Panc1 (cell line): ENCODE measurements at regions not wholly inside any gene's neighbourhood (a gene's known extent, or its start where the extent isn't known, plus 50 kb on each side); places are given as distances from the start of the nearest gene placed in this dataset.

Experiments used
- ATAC-seq: fragments of 200-7000 bp; cut with Tn5 transposase; 2 replicates; pipeline ENCODE4 v1.9.1; 2020; ENCODE audit warnings: mild to moderate bottlenecking, moderate library complexity
- BruUV-seq: library from RNA; stranded (reverse); fragments of 400-500 nt; replicated peaks from 2 replicates; lab custom pipeline; 2021; lab: Mats Ljungman, UMichigan
- CTCF ChIA-PET: fragments of 300-600 bp; sonication (Branson Sonifier 250); formaldehyde crosslinking; loops from one replicate; lab custom pipeline; 2022; ENCODE audit warnings: antibody characterized with exemption; lab: Charles Lee
- POLR2A ChIA-PET: fragments of 300-600 bp; sonication (Branson Sonifier 250); formaldehyde crosslinking; loops from one replicate; lab custom pipeline; 2022; ENCODE audit warnings: antibody characterized with exemption; lab: Charles Lee
- DNase-seq: peaks from one replicate; pipeline ENCODE4 v3.0.0-alpha.2; 2010; ENCODE audit warnings: low read depth, low spot score
- H3K27ac ChIP-seq: 2 replicates; pipeline ENCODE4 v1.5.1; 2011; ENCODE audit warnings: mild to moderate bottlenecking, low read length, inconsistent platforms
- H3K27me3 ChIP-seq: fragments of 200-500 bp; sonication (Bioruptor generic); 2 replicates; pipeline ENCODE4 v1.6.0; 2014; ENCODE audit warnings: low read length, inconsistent platforms; ENCODE audit not compliant: control insufficient read depth, insufficient read depth
- H3K36me3 ChIP-seq: fragments of 200-500 bp; sonication (Bioruptor generic); 2 replicates; pipeline ENCODE4 v1.5.1; 2014; ENCODE audit warnings: inconsistent platforms, mild to moderate bottlenecking, low read length, moderate library complexity; ENCODE audit not compliant: control insufficient read depth, insufficient read depth
- H3K4me1 ChIP-seq: 2 replicates; pipeline ENCODE4 v1.5.1; 2011; ENCODE audit warnings: inconsistent platforms, mild to moderate bottlenecking, low read length, moderate library complexity; ENCODE audit not compliant: control insufficient read depth, insufficient read depth
- H3K4me3 ChIP-seq, 2 experiments: 2 replicates each; pipeline ENCODE4 v1.5.1; 2011 to 2012; ENCODE audit warnings: low read depth in 2 of 2, low read length in 2 of 2, mild to moderate bottlenecking in 2 of 2, inconsistent platforms in 1 of 2, moderate library complexity in 1 of 2
- H3K9me3 ChIP-seq: fragments of 200-500 bp; sonication (Bioruptor generic); 2 replicates; pipeline ENCODE4 v1.5.1; 2014; ENCODE audit warnings: low read depth, mild to moderate bottlenecking, inconsistent platforms, low read length, moderate library complexity; ENCODE audit not compliant: control insufficient read depth, insufficient read depth
- CTCF ChIP-seq: fragments of 450-650 bp; IDR thresholded peaks from 2 replicates; pipeline ENCODE4 v1.5.1; 2017; ENCODE audit warnings: mild to moderate bottlenecking
- POLR2AphosphoS5 ChIP-seq: IDR thresholded peaks from 2 replicates; pipeline ENCODE4 v1.6.1; 2012; ENCODE audit warnings: mild to moderate bottlenecking, low read depth, low read length, moderate library complexity
- REST ChIP-seq, 2 experiments: IDR thresholded peaks; 2 replicates each; pipeline ENCODE4 v1.6.1; 2011 to 2012; ENCODE audit warnings: low read depth in 2 of 2, control low read depth in 1 of 2, low read length in 1 of 2, mild to moderate bottlenecking in 1 of 2, moderate library complexity in 1 of 2; ENCODE audit not compliant: insufficient read depth in 1 of 2
- SIN3A ChIP-seq: IDR thresholded peaks from 2 replicates; pipeline ENCODE4 v1.6.1; 2012; ENCODE audit warnings: low read depth, mild to moderate bottlenecking, low read length, moderate library complexity, borderline replicate concordance; ENCODE audit not compliant: insufficient read depth
- TCF7L2 ChIP-seq: IDR thresholded peaks from 2 replicates; pipeline ENCODE4 v1.6.1; 2011; ENCODE audit warnings: mild to moderate bottlenecking, low read depth, low read length, inconsistent platforms
- in situ Hi-C: cut with HindIII; loops from 2 replicates; pipeline ENCODE4 v1.10.0; 2016; ENCODE audit warnings: low sequenced_read_pairs, low pct_unique_long_range_greater_than_20kb
- intact Hi-C: fragments of 100-400 bp; cut with micrococcal nuclease; formaldehyde crosslinking; loops from one replicate; pipeline ENCODE4 v1.10.0; 2022; ENCODE audit not compliant: unreplicated experiment

GRCh38 chr10:112053895-112054294, 129.7 kb downstream of the GPAM start:
- ATAC-seq (no peak), DNase-seq (no peak)
- no TSS peak for BruUV-seq
- H3K27me3 ChIP-seq: peaks cover 4% of the 10 kb centered on the region
- POLR2A ChIA-PET: no interaction called here
- intact Hi-C loops: no loop called here
- H3K9me3 ChIP-seq: no peaks in the 10 kb centered on the region
- no peaks in the 10 kb centered on the region for H3K4me1 ChIP-seq
- in situ Hi-C loops: no loop called here
- CTCF ChIA-PET: no interaction called here
- no peak overlapping the region for H3K4me3 ChIP-seq
- no peak for TF ChIP-seq CTCF
- TF ChIP-seq TCF7L2: no peak
- TF ChIP-seq POLR2AphosphoS5: no peak
- no peak for TF ChIP-seq SIN3A
- no peak for TF ChIP-seq REST (IDR thresholded peaks at IDR 0.05; ENCODE audit: insufficient read depth in 1 of 2, low read depth in 2 of 2, low read length in 1 of 2)
- no peak overlapping the region for H3K27ac ChIP-seq
- H3K36me3 ChIP-seq: no peaks in the 10 kb centered on the region

DNA sequence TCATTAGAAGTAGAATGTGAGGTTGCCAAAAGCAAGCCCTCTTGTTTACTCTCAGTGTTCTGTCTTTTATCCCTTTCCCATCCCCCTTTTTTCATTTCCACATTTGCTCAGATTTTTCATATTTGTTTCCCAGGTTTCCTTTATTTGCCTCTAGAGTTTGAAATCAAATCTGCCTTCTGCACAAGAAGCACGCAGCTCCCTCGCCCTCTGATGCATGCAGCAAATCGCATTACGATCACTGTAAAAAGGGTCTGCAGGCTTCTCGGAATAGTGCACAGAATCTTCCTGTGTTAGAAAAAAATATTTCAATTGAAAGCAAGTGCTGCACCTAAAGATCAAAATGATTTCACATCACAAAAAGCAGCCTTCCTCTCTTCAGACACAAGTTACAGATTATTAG, 129.0 kb downstream of the GPAM start:
- in situ Hi-C loops (no loop called here), intact Hi-C loops (no loop called here)
- Histone ChIP-seq H3K27me3 (peaks cover 4% of the 10 kb centered on the region; the same call in 1 of the 2 replicates), H3K27ac (no peak overlapping the region), H3K4me3 (no peak overlapping the region), H3K4me1 (no peaks in the 10 kb centered on the region), H3K36me3 (no peaks in the 10 kb centered on the region), H3K9me3 (no peaks in the 10 kb centered on the region)
- DNase-seq (no peak), ATAC-seq (no peak)
- ChIA-PET CTCF (no interaction called here), POLR2A (no interaction called here)
- TF ChIP-seq POLR2AphosphoS5: no peak
- TF ChIP-seq SIN3A: no peak
- no peak for TF ChIP-seq CTCF
- no peak for TF ChIP-seq TCF7L2
- TF ChIP-seq REST (IDR thresholded peaks at IDR 0.05; ENCODE audit: insufficient read depth in 1 of 2, low read depth in 2 of 2, low read length in 1 of 2): no peak
- no TSS peak for BruUV-seq
